ENCODE measurements at regions not wholly inside any gene's neighbourhood (a gene's known extent, or its start where the extent isn't known, plus 50 kb on each side); places are given as distances from the start of the nearest gene placed in this dataset.
"Not testable (repeated sequence)": the region's sequence is repeated elsewhere in the genome, so short reads cannot be mapped to it uniquely, and the experiment has no call there.

DNA sequence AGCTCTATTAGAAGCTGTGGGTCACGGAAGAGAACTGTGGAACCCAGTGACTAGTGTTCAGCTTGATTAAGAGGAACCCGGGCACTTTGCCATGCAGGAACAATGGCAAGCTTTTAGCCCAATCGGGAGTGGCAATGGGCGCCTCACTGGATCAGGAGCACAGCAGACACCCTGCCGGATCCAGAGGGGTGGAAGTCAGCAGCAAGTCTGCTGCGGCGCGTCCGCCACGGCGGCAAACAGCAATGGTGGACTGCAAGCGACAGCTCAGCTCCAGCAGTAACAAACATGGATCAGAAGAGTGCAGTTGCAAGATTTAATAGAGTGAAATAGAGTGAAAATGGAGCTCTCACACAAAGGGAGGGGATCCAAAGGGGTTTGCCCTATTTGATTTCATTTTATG lies 220.8 kb upstream of the EPHA3 start:
- TF ChIP-seq, protein P1, sequence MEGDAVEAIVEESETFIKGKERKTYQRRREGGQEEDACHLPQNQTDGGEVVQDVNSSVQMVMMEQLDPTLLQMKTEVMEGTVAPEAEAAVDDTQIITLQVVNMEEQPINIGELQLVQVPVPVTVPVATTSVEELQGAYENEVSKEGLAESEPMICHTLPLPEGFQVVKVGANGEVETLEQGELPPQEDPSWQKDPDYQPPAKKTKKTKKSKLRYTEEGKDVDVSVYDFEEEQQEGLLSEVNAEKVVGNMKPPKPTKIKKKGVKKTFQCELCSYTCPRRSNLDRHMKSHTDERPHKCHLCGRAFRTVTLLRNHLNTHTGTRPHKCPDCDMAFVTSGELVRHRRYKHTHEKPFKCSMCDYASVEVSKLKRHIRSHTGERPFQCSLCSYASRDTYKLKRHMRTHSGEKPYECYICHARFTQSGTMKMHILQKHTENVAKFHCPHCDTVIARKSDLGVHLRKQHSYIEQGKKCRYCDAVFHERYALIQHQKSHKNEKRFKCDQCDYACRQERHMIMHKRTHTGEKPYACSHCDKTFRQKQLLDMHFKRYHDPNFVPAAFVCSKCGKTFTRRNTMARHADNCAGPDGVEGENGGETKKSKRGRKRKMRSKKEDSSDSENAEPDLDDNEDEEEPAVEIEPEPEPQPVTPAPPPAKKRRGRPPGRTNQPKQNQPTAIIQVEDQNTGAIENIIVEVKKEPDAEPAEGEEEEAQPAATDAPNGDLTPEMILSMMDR (conservative IDR thresholded peaks at IDR 0.05): not testable (repeated sequence)
- not testable (repeated sequence) for TF ChIP-seq ZFX (IDR thresholded peaks at IDR 0.05)

Data from C4-2B (cell line).